AG09309 (cell line): ENCODE measurements at regions not wholly inside any gene's neighbourhood (a gene's known extent, or its start where the extent isn't known, plus 50 kb on each side); places are given as distances from the start of the nearest gene placed in this dataset.

Source experiments
- DNase-seq: peaks from one replicate; pipeline ENCODE4 v3.0.0-alpha.2; 2010; ENCODE audit warnings: low read depth
- H3K4me3 ChIP-seq: 2 replicates; pipeline ENCODE4 v1.5.1; 2011; ENCODE audit warnings: mild to moderate bottlenecking, low read depth, low read length, moderate library complexity; ENCODE audit not compliant: control insufficient read depth
- CTCF ChIP-seq: IDR thresholded peaks from 2 replicates; pipeline ENCODE4 v1.5.1; 2011; ENCODE audit warnings: mild to moderate bottlenecking, low read depth, low read length, inconsistent platforms; ENCODE audit not compliant: insufficient read depth, control insufficient read depth; ENCODE audit errors: missing control alignments

GRCh38 chr3:27596334-27596841 lies 112.2 kb upstream of the SLC4A7 start:
- no peak for DNase-seq
- TF ChIP-seq CTCF = no peak
- H3K4me3 ChIP-seq = no peak overlapping the region

- no peak for DNase-seq
- TF ChIP-seq CTCF = no peak
- H3K4me3 ChIP-seq = no peak overlapping the region
Observed at GRCh38 chr3:27594096-27594690, 110.0 kb upstream of the SLC4A7 start.

GRCh38 chr3:27593173-27593572 lies 109.0 kb upstream of the SLC4A7 start:
- DNase-seq = no peak
- no peak for TF ChIP-seq CTCF
- H3K4me3 ChIP-seq = no peak overlapping the region

GRCh38 chr3:27591312-27592210 lies 107.4 kb upstream of the SLC4A7 start:
- no peak for TF ChIP-seq CTCF
- H3K4me3 ChIP-seq = no peak overlapping the region
- DNase-seq = no peak

GRCh38 chr3:27590437-27591298 lies 106.5 kb upstream of the SLC4A7 start:
- no peak for TF ChIP-seq CTCF
- no peak for DNase-seq
- H3K4me3 ChIP-seq = no peak overlapping the region

- no peak overlapping the region for H3K4me3 ChIP-seq
- DNase-seq = no peak
- no peak for TF ChIP-seq CTCF
Observed at GRCh38 chr3:27589795-27590194, 105.6 kb upstream of the SLC4A7 start.
